ENCODE measurements at regions not wholly inside any gene's neighbourhood (a gene's known extent, or its start where the extent isn't known, plus 50 kb on each side); places are given as distances from the start of the nearest gene placed in this dataset.

DNA sequence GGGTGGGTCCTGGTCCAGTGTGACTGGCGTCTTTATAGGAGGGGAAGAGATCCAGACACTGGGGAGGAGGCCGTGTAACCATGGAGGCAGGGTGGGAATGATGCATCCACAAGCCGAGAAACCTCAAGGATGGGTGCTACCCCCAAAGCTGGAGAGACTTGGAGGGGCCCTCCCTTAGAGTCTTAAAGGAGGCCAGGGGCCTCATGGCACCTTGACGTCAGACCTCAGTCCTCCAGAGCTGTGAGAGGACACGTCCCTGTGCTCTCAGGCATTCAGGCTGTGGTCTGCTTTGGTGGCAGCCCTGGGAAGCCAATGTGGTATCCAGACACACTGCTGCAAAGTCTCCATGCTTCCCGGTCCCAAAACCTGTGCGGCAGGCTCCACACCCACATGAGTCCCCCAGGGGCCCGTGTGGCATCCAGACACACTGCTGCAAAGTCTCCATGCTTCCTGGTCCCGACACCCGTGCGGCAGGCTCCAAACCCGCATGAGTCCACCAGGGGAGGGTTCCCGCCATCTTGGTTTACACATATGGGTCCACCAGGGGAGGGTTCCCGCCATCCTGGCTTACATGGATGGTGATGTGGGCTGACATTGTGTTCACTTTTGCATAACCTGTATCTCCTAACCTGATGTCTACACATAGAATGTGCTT lies 278.0 kb downstream of the SMOC2 start:
- DNase-seq, result no peak
- no peak overlapping the region for H3K4me3 ChIP-seq (ENCODE audit: insufficient read depth, low read depth, low read length, poor library complexity, severe bottlenecking)
- no peak overlapping the region for H3K27ac ChIP-seq (ENCODE audit: insufficient read depth, low read length, poor library complexity, severe bottlenecking)
- no peaks in the 10 kb centered on the region for H3K4me1 ChIP-seq (ENCODE audit: control insufficient read depth, insufficient read depth, low read length, poor library complexity, severe bottlenecking)
- H3K9me3 ChIP-seq (ENCODE audit: control insufficient read depth, low read length), result no peaks in the 10 kb centered on the region
- H3K27me3 ChIP-seq (replicated peaks; ENCODE audit: control insufficient read depth, insufficient read depth, low read length, poor library complexity, severe bottlenecking), result no peaks in the 10 kb centered on the region
- no peaks in the 10 kb centered on the region for H3K36me3 ChIP-seq (ENCODE audit: control insufficient read depth, insufficient read depth, low read length)

Measured in effector memory CD4-positive, alpha-beta T cell (primary cell).